C4-2B (cell line): ENCODE measurements at regions not wholly inside any gene's neighbourhood (a gene's known extent, or its start where the extent isn't known, plus 50 kb on each side); places are given as distances from the start of the nearest gene placed in this dataset.

Experiments used
- CTCF ChIP-seq: fragments of 450-650 bp; conservative IDR thresholded peaks from 2 replicates; pipeline ENCODE4 v1.5.1; 2017; ENCODE audit warnings: mild to moderate bottlenecking
- ZFX ChIP-seq: fragments of 450-650 bp; IDR thresholded peaks from 2 replicates; pipeline ENCODE4 v1.6.1; 2017

GRCh38 chr6:141218583-141218982 lies 914.1 kb upstream of the GJE1 start:
- TF ChIP-seq CTCF: no peak
- TF ChIP-seq ZFX: no peak
